Heart right ventricle (tissue), 16 donors: ENCODE measurements at regions not wholly inside any gene's neighbourhood (a gene's known extent, or its start where the extent isn't known, plus 50 kb on each side); places are given as distances from the start of the nearest gene placed in this dataset.

Source experiments
- ATAC-seq, 8 donors: fragments of 200-7000 bp; cut with Tn5 transposase; one replicate each; pipeline ENCODE4 v1.9.1; 2020; ENCODE audit warnings: mild to moderate bottlenecking in 8 of 8, moderate library complexity in 8 of 8, moderate number of reproducible peaks in 1 of 8
- DNase-seq, 2 donors: peaks; one replicate each; pipeline ENCODE4 v3.0.0-alpha.2; 2020
- H3K27ac ChIP-seq, 10 donors: fragments of 200-600 bp; sonication (generic) in 2 of 10; one replicate each; pipeline versions ENCODE4 v1.5.0 to v1.8.0; 2020 to 2022; ENCODE audit warnings: mild to moderate bottlenecking in 3 of 10
- H3K27me3 ChIP-seq, 7 donors: fragments of 200-600 bp; one replicate each; pipeline ENCODE4 v1.8.0; 2021 to 2022; ENCODE audit warnings: mild to moderate bottlenecking in 2 of 7
- H3K36me3 ChIP-seq, 9 donors: fragments of 200-600 bp; sonication (generic) in 1 of 9; one replicate each; pipeline versions ENCODE4 v1.5.0 to v1.8.0; 2020 to 2022; ENCODE audit warnings: mild to moderate bottlenecking in 2 of 9
- H3K4me1 ChIP-seq, 9 donors: fragments of 200-600 bp; sonication (generic) in 1 of 9; one replicate each; pipeline versions ENCODE4 v1.5.0 to v1.8.0; 2020 to 2022; ENCODE audit warnings: mild to moderate bottlenecking in 4 of 9
- H3K4me3 ChIP-seq, 10 donors: fragments of 200-600 bp; sonication (generic) in 2 of 10; one replicate each; pipeline versions ENCODE4 v1.5.0 to v1.8.0; 2020 to 2022; ENCODE audit warnings: mild to moderate bottlenecking in 7 of 10, moderate library complexity in 2 of 10
- H3K9me3 ChIP-seq, 11 donors: fragments of 200-600 bp in 10 of 11; sonication (generic) in 2 of 11; one replicate each; pipeline versions ENCODE4 v1.5.0 to v1.8.0; 2013 to 2022; ENCODE audit warnings: mild to moderate bottlenecking in 2 of 11, control low read depth in 1 of 11, moderate library complexity in 1 of 11
- CTCF ChIP-seq, 9 donors: fragments of 200-600 bp; sonication (generic) in 2 of 9; IDR thresholded peaks; one replicate each; pipeline versions ENCODE4 v1.5.0 to v1.8.0; 2021 to 2022; ENCODE audit warnings: antibody characterized with exemption in 9 of 9, mild to moderate bottlenecking in 5 of 9, moderate library complexity in 1 of 9
- WGBS, 2 donors: extraction: QIAGEN DNeasy Blood & Tissue Kit; methylation state at CpG; one replicate each; pipeline ENCODE4 v1.1.7; 2013; ENCODE audit warnings: inconsistent platforms in 1 of 2; 5-methylcytosine and 5-hydroxymethylcytosine counted together
- intact Hi-C, 10 donors: fragments of 100-400 bp; cut with DNase I; formaldehyde crosslinking; loops; one replicate each; pipeline versions ENCODE4 v1.11.1 to v1.14.2; 2022
- donor health status: Arrhythmogenic right ventricular cardiomyopathy.
- donor health status: ischemic (EF 13 %, LVEDD 7.1; RV severe dilation, severe dysfunction).
- donor health status: healthy with polysubstance abuse.
- donor health status: DM: no; HTN: yes; CAD: no.
- donor health status: DM: no; HTN: no; CAD: no.
- donor health status: ischemic (EF 25% LVEDD 6.9; RV normal size, moderate dysfunction).
- donor health status: ischemic (EF 25% LVEDD 5.7; RV mildly dilated, moderate dysfunction).
- donor health status: healthy.
- donor health status: DM: yes; HTN: yes; CAD: no.
- donor health status: Ischemic cardiomyopathy.
- donor health status: ischemic (EF 35%, LVEDD 5.7; RV mildly dilated, moderate dysfunction).
- donor health status: nonischemic (EF 11% LVEDD 7.7; RV severe dilation, severe dysfunction).
- donor health status: DM: yes; HTN: yes; CAD: no.
- donor health status: PGD.
- donor health status: ischemic (EF 29% LVEDD 5.4; RV normal size, mild dysfunction).
- donor health status: nonischemic (EF 23%, LVEDD 6.1; RV moderate dilation, normal function).

- no peak for TF ChIP-seq CTCF (IDR thresholded peaks at IDR 0.05)
These were observed 161.3 kb downstream of the ASB1 start for GRCh38 chr2:238587776-238588660.

GRCh38 chr2:238589591-238590460 lies 163.1 kb downstream of the ASB1 start:
- 88% methylated on average over 16 of the region's 16 CpGs for WGBS, 2 donors
- no peak for TF ChIP-seq CTCF (IDR thresholded peaks at IDR 0.05)
- H3K9me3 ChIP-seq: no peaks in the 10 kb centered on the region
- ATAC-seq (peak in 3 of 8 donors; percentile 7 to 31 (median 29)), DNase-seq (no peak)
- H3K4me3 ChIP-seq: no peak overlapping the region
- H3K27me3 ChIP-seq: no peaks in the 10 kb centered on the region
- no peaks in the 10 kb centered on the region for H3K4me1 ChIP-seq
- no peak overlapping the region for H3K27ac ChIP-seq
- intact Hi-C loops: no loop called here
- no peaks in the 10 kb centered on the region for H3K36me3 ChIP-seq

More at GRCh38 chr2:238587776-238588660, 161.3 kb downstream of the ASB1 start:
- intact Hi-C loops: no loop called here
- Histone ChIP-seq H3K27ac (no peak overlapping the region), H3K4me1 (no peaks in the 10 kb centered on the region), H3K36me3 (no peaks in the 10 kb centered on the region), H3K27me3 (no peaks in the 10 kb centered on the region), H3K4me3 (no peak overlapping the region), H3K9me3 (peaks cover 0 to 18% (median 0%) of the 10 kb centered on the region in 11 donors)
- ATAC-seq (peak in 1 of 8 donors; percentile 18), DNase-seq (no peak)
- 89 to 94% methylated on average over 12 of the region's 12 CpGs for WGBS, 2 donors

- no peak for DNase-seq
These were observed 165.0 kb downstream of the ASB1 start for GRCh38 chr2:238591732-238592131.

More at GRCh38 chr2:238591732-238592131, 165.0 kb downstream of the ASB1 start:
- Histone ChIP-seq H3K4me3 (no peak overlapping the region), H3K36me3 (no peaks in the 10 kb centered on the region), H3K9me3 (no peaks in the 10 kb centered on the region), H3K27ac (no peak overlapping the region), H3K27me3 (no peaks in the 10 kb centered on the region), H3K4me1 (peaks cover 0 to 8% (median 4%) of the 10 kb centered on the region in 9 donors)
- no peak for TF ChIP-seq CTCF (IDR thresholded peaks at IDR 0.05)
- WGBS, 2 donors: 35 to 79% methylated on average over 2 of the region's 2 CpGs
- peak in 1 of 8 donors; percentile 40 for ATAC-seq
- intact Hi-C loops: no loop called here
